DOHH2 (cell line): ENCODE measurements at regions not wholly inside any gene's neighbourhood (a gene's known extent, or its start where the extent isn't known, plus 50 kb on each side); places are given as distances from the start of the nearest gene placed in this dataset.

Experiments
- EZH2phosphoT487 ChIP-seq: fragments of 200-600 bp; sonication (generic); IDR thresholded peaks from 2 replicates; pipeline ENCODE4 v1.6.1; 2017; ENCODE audit warnings: borderline replicate concordance, mild to moderate bottlenecking, antibody characterized with exemption, low read length, moderate library complexity, mixed read lengths
- TF ChIP-seq, protein P1 (sequence below): fragments of 200-600 bp; sonication (generic); IDR thresholded peaks from one replicate; pipeline ENCODE4 v1.5.1; 2014; ENCODE audit warnings: antibody characterized with exemption, mild to moderate bottlenecking, low read depth, low read length; ENCODE audit not compliant: poor library complexity, severe bottlenecking

DNA sequence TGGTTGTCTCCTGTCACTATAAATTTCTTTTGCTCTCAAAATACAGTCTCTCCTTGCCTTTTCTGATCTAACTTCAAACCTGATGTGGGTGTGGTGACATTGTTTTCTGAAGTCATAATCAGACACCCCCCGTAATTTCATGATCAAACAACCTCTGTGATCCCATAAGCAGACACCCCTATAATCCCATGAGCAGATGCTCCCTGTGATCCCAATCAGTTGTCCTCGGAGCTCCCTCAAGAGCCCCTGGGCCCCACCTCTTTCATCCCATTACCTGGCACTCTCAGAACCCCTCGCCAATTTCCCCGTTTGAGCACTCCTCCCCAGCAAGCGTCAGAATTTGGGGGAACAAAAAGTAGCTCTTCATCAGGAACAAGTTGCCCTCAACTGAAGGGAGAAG, 246.3 kb upstream of the FZD8 start:
- TF ChIP-seq, protein P1, sequence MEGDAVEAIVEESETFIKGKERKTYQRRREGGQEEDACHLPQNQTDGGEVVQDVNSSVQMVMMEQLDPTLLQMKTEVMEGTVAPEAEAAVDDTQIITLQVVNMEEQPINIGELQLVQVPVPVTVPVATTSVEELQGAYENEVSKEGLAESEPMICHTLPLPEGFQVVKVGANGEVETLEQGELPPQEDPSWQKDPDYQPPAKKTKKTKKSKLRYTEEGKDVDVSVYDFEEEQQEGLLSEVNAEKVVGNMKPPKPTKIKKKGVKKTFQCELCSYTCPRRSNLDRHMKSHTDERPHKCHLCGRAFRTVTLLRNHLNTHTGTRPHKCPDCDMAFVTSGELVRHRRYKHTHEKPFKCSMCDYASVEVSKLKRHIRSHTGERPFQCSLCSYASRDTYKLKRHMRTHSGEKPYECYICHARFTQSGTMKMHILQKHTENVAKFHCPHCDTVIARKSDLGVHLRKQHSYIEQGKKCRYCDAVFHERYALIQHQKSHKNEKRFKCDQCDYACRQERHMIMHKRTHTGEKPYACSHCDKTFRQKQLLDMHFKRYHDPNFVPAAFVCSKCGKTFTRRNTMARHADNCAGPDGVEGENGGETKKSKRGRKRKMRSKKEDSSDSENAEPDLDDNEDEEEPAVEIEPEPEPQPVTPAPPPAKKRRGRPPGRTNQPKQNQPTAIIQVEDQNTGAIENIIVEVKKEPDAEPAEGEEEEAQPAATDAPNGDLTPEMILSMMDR = no peak
- no peak for TF ChIP-seq EZH2phosphoT487
